GM23338 (cell line): ENCODE measurements at regions not wholly inside any gene's neighbourhood (a gene's known extent, or its start where the extent isn't known, plus 50 kb on each side); places are given as distances from the start of the nearest gene placed in this dataset.

Experiments used
- ATAC-seq: fragments of 200-7000 bp; cut with Tn5 transposase; 3 replicates; pipeline ENCODE4 v1.9.1; 2020
- DNase-seq: peaks from one replicate; pipeline ENCODE4 v3.0.0-alpha.2; 2015; ENCODE audit warnings: low spot score
- H2AFZ ChIP-seq: fragments of 200-600 bp; sonication (generic); 2 replicates; pipeline ENCODE4 v1.8.0; 2016; ENCODE audit warnings: antibody characterized with exemption, mild to moderate bottlenecking, moderate library complexity
- H3F3A ChIP-seq: fragments of 200-600 bp; sonication (generic); replicated peaks from 2 replicates; pipeline ENCODE4 v1.8.0; 2017; ENCODE audit warnings: antibody characterized with exemption, mixed run types, low read depth
- H3K27ac ChIP-seq: fragments of 200-600 bp; sonication (generic); 2 replicates; pipeline ENCODE4 v1.6.1; 2016; ENCODE audit warnings: low read depth
- H3K27me3 ChIP-seq: fragments of 200-600 bp; sonication (generic); 2 replicates; pipeline ENCODE4 v1.8.0; 2016; ENCODE audit warnings: mild to moderate bottlenecking, mixed run types, moderate library complexity; ENCODE audit not compliant: insufficient read depth
- H3K36me3 ChIP-seq: fragments of 200-600 bp; sonication (generic); 2 replicates; pipeline ENCODE4 v1.8.0; 2016; ENCODE audit warnings: mild to moderate bottlenecking; ENCODE audit not compliant: insufficient read depth
- H3K4me1 ChIP-seq: fragments of 200-600 bp; sonication (generic); 2 replicates; pipeline ENCODE4 v1.8.0; 2016; ENCODE audit warnings: mild to moderate bottlenecking, moderate library complexity; ENCODE audit not compliant: insufficient read depth
- H3K4me2 ChIP-seq: fragments of 200-600 bp; sonication (generic); 2 replicates; pipeline ENCODE4 v1.7.1; 2017; ENCODE audit warnings: mixed run types
- H3K4me3 ChIP-seq: fragments of 200-600 bp; sonication (generic); 2 replicates; pipeline ENCODE4 v1.6.1; 2016; ENCODE audit warnings: mixed run types
- H3K79me2 ChIP-seq: fragments of 200-600 bp; sonication (generic); replicated peaks from 2 replicates; pipeline ENCODE4 v1.8.0; 2017; ENCODE audit warnings: mild to moderate bottlenecking; ENCODE audit not compliant: insufficient read depth
- H3K9me2 ChIP-seq: fragments of 200-600 bp; sonication (generic); 2 replicates; pipeline ENCODE4 v1.8.0; 2017; ENCODE audit not compliant: insufficient read depth
- H4K20me1 ChIP-seq: fragments of 200-600 bp; sonication (generic); replicated peaks from 2 replicates; pipeline ENCODE4 v1.8.0; 2017; ENCODE audit warnings: mild to moderate bottlenecking; ENCODE audit not compliant: insufficient read depth
- H3K27ac Mint-ChIP-seq: 2 replicates; pipeline ENCODE4 v1.8.0; 2020; ENCODE audit warnings: inconsistent platforms, mild to moderate bottlenecking, moderate library complexity, mixed read lengths
- H3K27me3 Mint-ChIP-seq: 3 replicates; pipeline ENCODE4 v1.8.0; 2022; ENCODE audit warnings: low read depth, mild to moderate bottlenecking, moderate library complexity, mixed read lengths, inconsistent platforms; ENCODE audit not compliant: insufficient read depth, poor library complexity
- H3K36me3 Mint-ChIP-seq: 3 replicates; pipeline ENCODE4 v1.8.0; 2021; ENCODE audit warnings: low read depth, mild to moderate bottlenecking, inconsistent platforms, moderate library complexity, mixed read lengths
- H3K4me1 Mint-ChIP-seq: 3 replicates; pipeline ENCODE4 v1.8.0; 2020; ENCODE audit warnings: mild to moderate bottlenecking, inconsistent platforms, mixed read lengths
- H3K4me3 Mint-ChIP-seq: 3 replicates; pipeline ENCODE4 v1.8.0; 2021; ENCODE audit warnings: moderate library complexity, mild to moderate bottlenecking, inconsistent platforms, mixed read lengths
- H3K9me3 Mint-ChIP-seq: 3 replicates; pipeline ENCODE4 v1.8.0; 2020; ENCODE audit warnings: moderate library complexity, mild to moderate bottlenecking, inconsistent platforms, mixed read lengths
- CREB1 ChIP-seq: fragments of 250-450 bp; sonication (Bioruptor Pico); IDR thresholded peaks from 2 replicates; pipeline ENCODE4 v1.5.0; 2020; ENCODE audit warnings: low read depth, mild to moderate bottlenecking, moderate library complexity
- ETS1 ChIP-seq: IDR thresholded peaks from 2 replicates; pipeline ENCODE4 v1.6.1; 2016; ENCODE audit warnings: antibody characterized with exemption
- EZH2 ChIP-seq: fragments of 200-600 bp; sonication (generic); IDR thresholded peaks from one replicate; pipeline ENCODE4 v1.8.0; 2017; ENCODE audit warnings: antibody characterized with exemption, mild to moderate bottlenecking, low read depth; ENCODE audit not compliant: unreplicated experiment
- EZH2phosphoT487 ChIP-seq: fragments of 200-600 bp; sonication (generic); IDR thresholded peaks from one replicate; pipeline ENCODE4 v1.8.1; 2018; ENCODE audit warnings: antibody characterized with exemption; ENCODE audit not compliant: unreplicated experiment
- JUNB ChIP-seq: IDR thresholded peaks from one replicate; pipeline ENCODE4 v1.6.1; 2016; ENCODE audit warnings: antibody characterized with exemption; ENCODE audit not compliant: unreplicated experiment
- NANOG ChIP-seq: IDR thresholded peaks from 2 replicates; pipeline ENCODE4 v1.6.1; 2016; ENCODE audit warnings: antibody characterized with exemption, borderline replicate concordance
- REST ChIP-seq: IDR thresholded peaks from one replicate; pipeline ENCODE4 v1.6.1; 2018; ENCODE audit warnings: antibody characterized with exemption; ENCODE audit not compliant: unreplicated experiment
- STAT1 ChIP-seq: IDR thresholded peaks from one replicate; pipeline ENCODE4 v1.6.1; 2016; ENCODE audit warnings: antibody characterized with exemption; ENCODE audit not compliant: unreplicated experiment
- ZNF331 ChIP-seq: fragments of 250-450 bp; sonication (Bioruptor Pico); IDR thresholded peaks from 2 replicates; pipeline ENCODE4 v1.5.0; 2020; ENCODE audit warnings: low read depth, mild to moderate bottlenecking, moderate library complexity
- ZNF462 ChIP-seq: fragments of 250-450 bp; sonication (Bioruptor Pico); IDR thresholded peaks from 2 replicates; pipeline ENCODE4 v1.5.0; 2020; ENCODE audit warnings: mild to moderate bottlenecking, moderate library complexity

- no peak for TF ChIP-seq ZNF462 (CRISPR knock-in tag)
- TF ChIP-seq ZNF331 (CRISPR knock-in tag) = no peak
- no peak for TF ChIP-seq ETS1
- TF ChIP-seq NANOG = no peak
- no peak for TF ChIP-seq REST
Measured at GRCh38 chr12:19932413-19932812, 435.9 kb upstream of the PDE3A start (continued).

- Mint-ChIP-seq H3K4me1 (peaks cover 6% of the 10 kb centered on the region), H3K27ac (no peak overlapping the region), H3K4me3 (no peak overlapping the region), H3K9me3 (no peaks in the 10 kb centered on the region), H3K27me3 (peaks cover under 1% of the 10 kb centered on the region), H3K36me3 (no peaks in the 10 kb centered on the region)
- Histone ChIP-seq H3K27ac (no peak overlapping the region), H2AFZ (no peak overlapping the region), H3K4me2 (no peak overlapping the region), H4K20me1 (no peaks in the 10 kb centered on the region), H3F3A (no peaks in the 10 kb centered on the region), H3K9me2 (peaks cover 11% of the 10 kb centered on the region), H3K4me1 (no peaks in the 10 kb centered on the region), H3K79me2 (no peaks in the 10 kb centered on the region), H3K27me3 (no peaks in the 10 kb centered on the region), H3K36me3 (no peaks in the 10 kb centered on the region), H3K4me3 (no peak overlapping the region)
- no peak for ATAC-seq
- DNase-seq = no peak
- TF ChIP-seq ZNF331 (CRISPR knock-in tag) (no peak), EZH2 (no peak), EZH2phosphoT487 (no peak), NANOG (no peak), JUNB (no peak), CREB1 (CRISPR knock-in tag) (no peak), STAT1 (no peak), ETS1 (no peak)
Measured at GRCh38 chr12:19933924-19934323, 434.4 kb upstream of the PDE3A start.
